ENCODE measurements at regions not wholly inside any gene's neighbourhood (a gene's known extent, or its start where the extent isn't known, plus 50 kb on each side); places are given as distances from the start of the nearest gene placed in this dataset.
"Not testable (repeated sequence)": the region's sequence is repeated elsewhere in the genome, so short reads cannot be mapped to it uniquely, and the experiment has no call there.

- no peak for DNase-seq
Measured at GRCh38 chr10:37067576-37067975, 57.8 kb upstream of the ANKRD30A start.

GRCh38 chr10:37062296-37062695 lies 63.1 kb upstream of the ANKRD30A start:
- not testable (repeated sequence) for DNase-seq

DNA sequence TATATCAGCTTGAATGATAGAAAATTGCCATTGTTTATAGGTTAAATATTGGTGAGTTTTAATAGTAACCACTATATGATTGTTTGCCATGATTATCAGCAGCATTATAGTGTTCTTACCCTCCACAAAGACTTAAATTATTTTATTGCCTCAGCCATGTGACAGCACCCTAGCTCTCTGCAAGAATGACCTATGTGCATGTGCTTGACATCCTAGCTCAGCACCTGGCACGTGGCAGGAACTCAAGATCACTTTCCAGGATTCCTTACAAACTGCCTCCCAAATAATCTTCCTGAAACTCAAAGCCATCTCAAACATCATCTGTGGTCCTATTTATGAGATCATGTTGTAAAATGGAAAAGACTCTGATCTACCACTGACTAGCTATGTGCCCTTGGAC lies 68.1 kb upstream of the ANKRD30A start:
- DNase-seq, result no peak

DNA sequence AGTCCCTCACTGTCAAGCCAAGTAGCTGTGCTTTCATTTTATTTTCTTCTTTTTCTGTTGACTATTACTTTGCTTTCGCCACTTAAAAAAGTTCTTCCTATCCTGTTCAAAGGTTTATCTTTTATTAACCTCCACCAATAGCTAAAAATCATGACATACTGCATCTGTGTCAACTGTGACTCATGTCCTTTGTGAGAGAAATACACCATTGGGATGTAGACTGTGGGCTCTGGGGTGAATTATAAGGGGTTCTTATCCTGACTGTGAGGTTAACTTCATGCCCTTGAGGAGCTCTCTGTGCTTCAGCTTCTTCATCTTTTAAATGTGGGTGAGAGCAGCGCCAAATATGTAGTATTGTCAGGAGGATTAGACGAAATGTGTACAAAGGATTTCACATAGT lies 71.9 kb upstream of the ANKRD30A start:
- no peak for DNase-seq

- DNase-seq, result not testable (repeated sequence)
Measured at GRCh38 chr10:37049982-37050381, 75.4 kb upstream of the ANKRD30A start.

DNA sequence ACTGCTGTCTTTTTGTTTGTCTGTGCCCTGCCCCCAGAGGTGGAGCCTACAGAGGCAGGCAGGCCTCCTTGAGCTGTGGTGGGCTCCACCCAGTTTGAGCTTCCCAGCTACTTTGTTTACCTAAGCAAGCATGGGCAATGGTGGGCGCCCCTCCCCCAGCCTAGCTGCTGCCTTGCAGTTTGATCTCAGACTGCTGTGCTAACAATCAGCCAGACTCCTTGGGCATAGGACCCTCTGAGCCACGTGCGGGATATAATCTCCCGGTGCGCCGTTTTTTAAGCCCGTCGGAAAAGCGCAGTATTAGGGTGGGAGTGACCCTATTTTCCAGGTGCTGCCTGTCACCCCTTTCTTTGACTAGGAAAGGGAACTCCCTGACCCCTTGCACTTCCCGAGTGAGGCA lies 81.1 kb upstream of the ANKRD30A start:
- not testable (repeated sequence) for DNase-seq

- DNase-seq, result no peak
Measured at GRCh38 chr10:37035853-37036252, 89.5 kb upstream of the ANKRD30A start.

DNA sequence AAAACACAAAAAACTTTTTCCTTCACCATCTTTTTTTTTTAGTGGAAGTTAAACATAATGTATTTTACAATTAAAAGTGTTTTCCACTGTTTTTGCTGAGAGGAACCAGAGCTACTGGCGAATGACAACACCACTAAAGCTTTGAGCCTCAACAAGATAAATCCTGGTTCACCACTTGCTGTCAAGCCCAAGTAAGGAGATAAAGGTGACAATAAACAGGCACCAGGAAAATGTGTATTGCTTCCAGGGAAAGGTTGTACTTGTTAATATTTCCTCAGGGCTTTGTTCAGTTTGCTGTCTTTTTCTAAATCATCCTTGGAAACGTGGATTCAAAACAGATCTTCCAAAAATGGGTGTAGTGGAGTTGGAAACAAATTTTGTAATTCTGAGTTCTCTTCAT lies 109.9 kb upstream of the ANKRD30A start:
- no peak for DNase-seq

DNA sequence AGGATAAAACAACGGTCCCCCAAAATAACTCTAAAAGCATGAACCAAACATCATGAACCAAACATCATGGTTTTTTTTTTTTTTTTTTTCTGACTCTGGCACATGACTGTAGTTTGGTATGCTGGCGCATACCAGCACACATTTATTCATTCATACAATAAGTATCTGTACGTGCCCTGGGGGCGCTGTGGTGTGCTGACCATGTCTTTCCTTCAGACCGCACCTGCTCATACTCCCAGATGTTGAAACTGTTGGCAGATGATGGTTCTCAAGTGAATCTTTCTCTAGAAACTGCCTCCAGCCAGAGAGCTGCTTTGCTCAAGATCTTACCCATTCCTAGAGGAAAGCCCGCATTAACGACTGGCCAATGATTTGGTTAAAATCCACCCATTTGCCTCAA lies 114.7 kb upstream of the ANKRD30A start:
- DNase-seq, result no peak

DNA sequence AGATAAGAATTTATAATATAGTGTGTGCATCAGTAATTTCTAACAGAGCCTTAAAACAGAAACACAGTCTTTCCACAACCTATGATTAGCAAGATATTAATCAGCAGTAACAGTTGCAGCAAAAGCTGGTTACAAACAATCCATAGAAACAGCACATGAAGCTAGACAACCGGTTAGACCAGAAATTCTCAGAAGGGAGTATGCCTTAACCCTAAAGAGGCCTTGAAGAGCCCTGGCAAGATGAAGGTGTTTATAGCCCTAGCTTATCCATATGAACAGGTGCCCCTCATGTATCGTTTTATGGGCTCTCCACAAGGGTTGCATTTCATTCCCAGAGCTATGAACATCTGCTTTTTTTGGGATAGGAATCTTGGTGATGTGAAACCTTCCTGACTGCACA lies 117.1 kb upstream of the ANKRD30A start:
- DNase-seq, result not testable (repeated sequence)

DNA sequence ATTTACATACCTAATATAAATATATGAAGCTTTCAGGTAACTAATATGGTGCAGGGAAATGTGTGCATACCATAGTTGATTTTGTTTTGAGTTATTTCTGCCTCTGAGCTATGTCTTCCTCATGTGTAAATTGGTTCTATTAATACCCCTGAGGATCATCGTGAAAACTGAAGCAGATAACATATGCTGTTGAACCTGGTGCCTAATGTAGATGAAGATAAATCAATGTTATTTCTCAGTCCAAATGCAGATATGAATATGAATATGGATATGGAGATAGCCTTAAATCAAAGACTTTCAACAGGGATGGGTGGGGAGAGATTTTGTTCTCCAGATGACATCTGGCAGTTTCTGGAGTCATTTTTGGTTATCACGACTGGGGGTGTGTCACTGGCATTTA lies 122.3 kb upstream of the ANKRD30A start:
- no peak for DNase-seq

GRCh38 chr10:36995806-36996205 lies 129.6 kb upstream of the ANKRD30A start:
- not testable (repeated sequence) for DNase-seq

GRCh38 chr10:36994886-36995285 lies 130.5 kb upstream of the ANKRD30A start:
- no peak for DNase-seq

DNA sequence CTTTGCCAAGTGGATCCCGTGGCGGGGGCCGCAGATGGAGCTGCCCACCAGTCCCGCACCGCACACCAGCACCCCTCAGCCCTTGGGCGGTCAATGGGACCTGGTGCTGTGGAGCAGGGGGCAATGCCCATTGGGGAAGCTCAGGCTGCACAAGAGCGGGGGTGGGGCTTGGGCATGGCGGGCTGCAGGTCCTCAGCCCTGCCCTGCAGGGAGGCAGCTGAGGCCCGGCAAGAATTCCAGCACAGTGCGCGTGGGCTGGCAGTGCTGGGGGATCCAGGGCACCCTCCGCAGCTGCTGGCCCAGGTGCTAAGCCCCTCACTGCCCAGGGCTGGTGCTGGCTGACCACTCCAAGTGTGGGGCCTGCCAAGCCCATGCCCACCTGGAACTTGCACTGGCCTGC lies 136.2 kb upstream of the ANKRD30A start:
- DNase-seq, result no peak

DNA sequence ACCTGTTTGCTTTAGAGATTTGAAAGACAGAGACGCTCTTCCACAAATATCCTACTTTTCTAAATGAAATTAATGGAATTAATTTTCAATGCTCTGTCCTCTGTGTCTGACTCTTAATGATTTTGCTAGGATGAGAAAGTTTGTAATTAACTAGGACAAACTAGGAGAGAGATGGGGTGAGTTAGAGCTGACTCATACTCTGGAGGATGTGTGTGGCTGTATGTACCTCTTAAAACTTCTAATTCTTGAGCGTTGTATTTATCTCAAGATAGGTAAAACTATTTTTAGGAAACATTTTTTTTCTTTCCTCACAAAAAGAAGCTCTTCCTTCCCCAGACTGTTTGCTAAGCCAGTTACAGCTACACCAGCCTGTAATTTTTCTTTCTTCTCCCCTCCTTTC lies 178.8 kb upstream of the ANKRD30A start:
- no peak for DNase-seq

DNA sequence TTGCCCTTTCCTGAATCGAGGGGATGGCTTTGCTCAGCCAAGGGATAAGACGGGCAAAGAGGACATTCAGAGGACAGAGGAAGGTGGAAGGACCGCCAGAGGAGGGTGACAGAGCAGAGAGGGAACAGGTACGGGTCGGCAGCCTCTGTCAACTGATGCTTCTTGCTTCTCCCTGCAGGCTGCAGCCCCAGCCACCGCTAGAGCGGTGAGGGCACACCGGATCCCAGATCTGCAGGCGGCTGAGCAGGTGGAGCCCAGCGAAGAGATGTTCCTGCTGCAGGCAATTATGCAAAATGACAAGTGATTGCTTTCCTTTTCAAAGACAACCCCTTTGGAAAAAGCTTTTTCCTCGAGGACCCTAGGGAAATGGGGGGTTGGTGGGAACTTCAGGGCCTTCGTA lies 181.9 kb upstream of the ANKRD30A start:
- no peak for DNase-seq

DNA sequence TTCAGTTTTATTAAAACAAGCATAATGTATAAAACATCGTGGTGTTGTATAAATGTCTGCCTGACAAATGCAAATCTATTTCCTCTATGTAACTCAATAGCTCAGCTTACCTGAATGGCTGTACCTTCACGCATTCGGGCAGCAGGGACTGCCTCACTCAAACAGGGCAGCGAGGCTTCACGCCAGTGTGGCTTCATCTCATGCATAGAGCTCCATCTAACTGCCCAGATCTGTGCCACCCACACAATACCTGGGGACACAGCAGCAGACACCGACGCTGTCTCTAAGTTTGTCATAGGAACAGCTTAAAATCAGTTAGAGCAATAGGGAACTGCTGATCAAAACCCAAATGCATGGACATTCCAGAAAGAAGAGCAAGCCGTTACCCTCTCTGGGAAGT lies 182.8 kb upstream of the ANKRD30A start:
- DNase-seq, result no peak

- no peak for DNase-seq
Measured at GRCh38 chr10:36903040-36903439, 222.4 kb upstream of the ANKRD30A start.

- DNase-seq, result no peak
Measured at GRCh38 chr10:36899652-36900051, 225.7 kb upstream of the ANKRD30A start.

GRCh38 chr10:36888925-36889573 lies 236.3 kb upstream of the ANKRD30A start:
- peak; percentile 18 for DNase-seq

DNA sequence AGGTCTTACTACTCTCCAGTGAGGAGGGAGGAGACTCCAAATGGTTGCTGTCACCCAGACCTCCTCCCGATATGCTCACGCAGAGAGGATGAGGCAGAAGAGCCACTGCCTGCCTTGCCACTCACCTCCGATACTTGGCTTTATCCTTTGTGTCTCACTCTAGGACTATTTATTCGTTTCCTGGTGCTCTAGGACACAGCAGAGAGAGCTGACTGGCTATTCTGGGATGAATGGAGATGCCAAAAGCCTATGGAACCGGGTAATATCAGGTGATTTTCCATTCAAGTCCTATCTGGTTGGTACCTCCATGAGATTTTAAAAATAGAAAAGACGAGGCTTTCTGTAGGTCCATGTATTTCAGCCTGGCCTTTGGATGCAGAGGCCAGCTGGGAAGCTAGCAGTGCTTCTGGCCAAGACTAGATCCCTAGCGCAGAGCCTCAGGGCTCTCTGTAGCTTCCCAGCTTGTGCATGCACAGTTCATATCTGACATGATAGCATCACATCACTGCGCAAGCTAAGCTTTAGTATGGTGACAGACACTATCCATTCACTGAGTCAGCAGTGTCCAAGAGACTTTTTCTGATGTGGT lies 239.0 kb upstream of the ANKRD30A start:
- no peak for DNase-seq

GRCh38 chr10:36885746-36886145 lies 239.7 kb upstream of the ANKRD30A start:
- no peak for DNase-seq

DNA sequence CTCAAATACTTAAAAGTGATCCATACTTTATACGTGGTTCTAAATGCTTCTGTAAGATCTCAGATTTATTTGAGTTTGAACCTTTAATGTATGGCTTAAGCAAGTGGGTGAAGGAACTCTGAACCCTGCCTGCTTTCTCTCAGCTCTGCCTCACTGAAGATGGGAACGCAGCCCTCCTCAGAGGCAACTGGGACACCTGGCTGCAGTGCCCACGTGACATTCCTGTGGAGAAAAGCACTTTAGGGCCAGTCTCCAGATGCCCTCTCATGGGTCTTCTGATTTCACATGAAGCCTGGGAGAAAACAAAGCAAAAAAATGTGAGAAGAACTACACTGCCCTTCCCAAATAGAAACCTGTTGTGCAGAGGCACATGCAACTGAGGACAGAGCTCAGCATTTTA lies 242.6 kb upstream of the ANKRD30A start:
- DNase-seq, result no peak

GRCh38 chr10:36880898-36881297 lies 244.5 kb upstream of the ANKRD30A start:
- peak; percentile 23 for DNase-seq
